NCI-H1105 treated with DMSO at 0.1 percent for 48 hours (cell line): ENCODE measurements at regions not wholly inside any gene's neighbourhood (a gene's known extent, or its start where the extent isn't known, plus 50 kb on each side); places are given as distances from the start of the nearest gene placed in this dataset.

ENCODE experiments used
- DNase-seq: peaks from one replicate; lab custom pipeline; 2025; lab: John Stamatoyannopoulos, UW

DNA sequence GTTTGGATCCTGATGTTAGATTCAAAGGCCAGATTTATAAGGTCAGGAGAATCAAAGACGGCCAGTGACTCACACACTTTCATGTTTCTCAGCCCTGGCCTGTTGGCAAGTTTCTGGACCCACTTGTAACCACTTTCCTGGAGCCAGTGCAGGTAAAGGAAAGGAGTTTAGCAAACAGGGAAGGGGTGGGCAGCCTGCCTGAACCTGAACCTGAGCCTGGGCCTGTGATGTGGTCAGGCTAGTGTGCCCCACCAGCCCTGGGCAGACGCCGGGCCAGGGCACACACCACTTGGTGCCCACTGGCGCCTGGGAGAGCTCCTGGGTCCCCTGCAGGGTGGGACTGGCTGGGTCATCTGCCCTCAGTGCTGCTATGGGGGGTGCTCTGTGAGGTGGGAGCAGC lies 100.5 kb upstream of the SPRED2 start:
- DNase-seq, result no peak

DNA sequence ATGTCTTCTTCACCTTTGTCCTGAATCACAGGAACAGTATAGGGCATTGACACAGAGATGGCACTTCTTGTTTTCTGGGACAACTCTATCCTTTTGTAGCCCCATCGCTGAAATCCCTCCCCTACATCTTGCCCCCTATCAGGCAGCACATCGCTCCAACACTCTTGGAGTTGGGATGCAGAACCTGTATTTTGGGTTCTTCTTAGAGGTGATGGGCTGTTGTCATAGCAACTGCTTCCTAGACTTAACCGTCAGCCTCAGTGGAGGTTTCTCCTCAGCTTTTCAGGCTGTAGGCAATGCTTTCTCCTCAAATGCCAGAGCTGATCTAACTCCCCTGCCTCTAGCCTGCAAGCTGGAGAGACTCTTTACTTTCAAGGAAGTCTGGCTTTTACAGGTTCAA lies 99.9 kb upstream of the SPRED2 start:
- DNase-seq, result no peak

DNA sequence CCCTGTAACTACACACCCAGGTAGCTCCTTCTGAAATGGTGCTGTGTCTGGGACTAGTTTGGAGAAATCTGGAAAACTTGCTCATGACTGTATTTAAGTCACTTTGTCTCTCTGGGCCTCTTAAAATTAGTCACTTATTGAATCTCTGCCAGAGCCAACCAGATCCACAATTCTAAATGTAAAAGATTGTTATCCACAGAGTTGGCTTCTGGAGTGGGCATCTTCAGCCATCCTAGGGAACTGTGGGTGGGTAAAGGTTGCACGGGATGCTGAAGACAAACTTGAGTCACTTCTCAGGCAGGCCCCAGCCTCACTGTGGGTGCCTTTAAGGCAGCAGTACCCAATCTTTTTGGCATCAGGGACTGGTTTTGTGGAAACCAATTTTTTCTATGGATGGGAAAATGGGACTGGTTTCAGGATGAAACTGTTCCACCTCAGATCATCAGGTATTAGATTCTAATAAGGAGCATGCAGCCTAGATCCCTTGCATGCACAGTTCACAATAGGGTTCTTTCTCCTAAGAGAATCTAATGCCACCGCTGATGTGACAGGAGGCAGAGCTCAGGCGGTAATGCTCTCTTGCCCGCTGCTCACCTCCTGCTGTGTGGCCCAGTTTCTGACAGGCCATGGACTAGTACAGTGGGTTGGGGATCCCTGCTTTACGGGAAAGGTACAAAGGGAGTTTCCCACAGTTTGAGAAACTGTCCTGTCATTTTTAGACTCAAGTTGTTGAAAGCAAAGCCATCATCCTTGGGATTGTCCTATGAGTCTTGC lies 98.3 kb upstream of the SPRED2 start:
- DNase-seq, result no peak

DNA sequence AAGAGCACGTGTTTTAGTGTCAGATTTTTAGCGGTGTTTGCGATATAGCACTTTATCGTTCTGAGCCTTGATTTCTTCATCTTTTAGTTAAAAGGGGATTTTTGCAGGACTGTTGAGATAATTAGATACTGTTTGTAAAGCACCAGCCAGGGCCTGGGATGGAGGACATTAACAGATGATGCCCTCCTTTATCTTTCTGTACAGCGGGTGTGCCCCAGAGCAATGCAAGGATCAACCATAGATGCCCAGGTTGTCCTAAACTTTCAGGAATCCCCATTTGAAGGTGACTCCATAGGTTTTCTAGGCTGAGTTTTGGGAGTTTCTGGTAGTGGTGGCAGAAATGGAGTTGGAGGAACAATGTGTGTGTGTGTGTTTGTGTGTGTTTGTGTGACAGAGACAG lies 97.0 kb upstream of the SPRED2 start:
- DNase-seq, result no peak

DNA sequence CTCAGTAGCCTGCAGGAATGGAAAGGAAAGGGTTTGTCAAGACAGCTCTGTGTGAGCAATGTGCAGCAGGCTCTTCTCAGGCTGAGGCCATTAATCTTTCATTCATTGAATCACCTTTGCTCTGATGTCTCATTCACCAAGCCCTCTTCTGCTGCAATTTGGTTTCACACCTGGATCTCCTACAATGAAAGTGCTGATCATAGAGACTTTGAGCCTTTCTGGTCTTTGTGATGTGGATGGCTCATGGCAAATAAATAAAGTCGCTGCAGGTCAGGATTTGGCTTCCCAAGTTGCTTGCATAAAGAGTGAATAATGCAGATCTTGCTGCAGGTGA lies 95.8 kb upstream of the SPRED2 start:
- DNase-seq, result no peak

DNA sequence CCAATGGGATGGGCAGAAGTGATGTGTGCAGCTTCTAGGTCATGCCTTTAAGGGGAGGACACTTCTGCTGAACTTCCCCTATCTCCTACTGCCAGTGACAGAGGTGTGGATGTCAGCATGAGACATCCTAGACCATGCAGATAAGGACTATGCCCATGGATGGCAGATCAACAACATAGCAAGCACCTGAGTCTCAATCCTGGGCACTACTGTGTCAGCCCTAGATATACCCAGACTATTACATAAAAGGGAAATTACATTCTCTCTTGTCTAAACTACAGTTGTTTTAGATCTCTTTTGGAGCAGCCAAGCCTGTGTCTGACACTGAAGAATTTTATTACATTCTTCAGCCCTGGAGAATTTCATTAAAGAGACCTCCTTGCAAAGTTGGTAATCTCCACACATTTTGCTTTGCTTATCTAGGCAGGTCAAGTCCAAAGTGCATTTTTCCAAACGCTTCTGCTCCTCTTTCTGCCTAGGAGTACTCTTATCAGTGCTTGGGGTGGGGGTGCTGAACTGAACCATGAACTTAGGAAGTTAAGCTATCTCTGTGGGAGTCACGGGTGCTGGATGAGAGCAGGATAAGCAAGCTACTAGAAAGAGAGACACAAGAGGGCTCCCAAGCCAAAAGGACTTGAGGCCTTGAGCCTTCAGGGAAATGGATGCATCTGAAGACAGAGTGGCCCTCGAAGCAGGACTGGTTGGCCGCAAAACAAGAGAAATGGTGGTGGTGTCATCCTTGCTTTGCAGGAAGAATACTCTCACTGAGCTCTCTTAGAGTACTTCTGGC lies 95.2 kb upstream of the SPRED2 start:
- no peak for DNase-seq

DNA sequence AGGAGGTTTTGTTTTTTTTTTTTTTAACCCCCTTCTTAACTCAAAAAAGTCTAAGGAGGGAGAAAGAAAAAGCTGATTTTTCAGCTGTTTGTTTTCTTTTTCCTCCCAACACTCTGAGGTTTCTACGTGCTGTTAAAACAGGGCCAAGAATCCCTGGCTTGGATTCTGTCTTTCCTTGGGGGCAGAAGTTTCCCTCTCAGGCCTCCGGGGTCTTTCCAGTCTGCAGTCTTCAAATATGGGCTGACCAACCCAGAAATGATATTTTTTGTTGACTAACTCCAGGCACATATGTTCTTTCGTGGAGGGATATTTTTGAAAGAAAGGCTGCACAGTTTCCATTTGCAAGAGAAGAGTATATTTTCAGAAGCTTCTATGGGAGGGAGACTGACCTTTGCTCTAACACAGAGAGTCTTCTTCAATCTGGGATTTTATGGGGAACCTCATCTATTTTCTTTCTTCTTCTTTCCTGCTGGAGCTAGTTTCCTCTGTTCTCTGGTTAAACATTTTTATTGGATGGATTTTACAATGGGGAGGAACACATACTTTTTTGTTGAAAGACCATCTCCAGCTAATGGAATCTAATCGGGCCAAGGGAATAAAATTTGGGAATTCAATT lies 93.3 kb upstream of the SPRED2 start:
- DNase-seq, result no peak

DNA sequence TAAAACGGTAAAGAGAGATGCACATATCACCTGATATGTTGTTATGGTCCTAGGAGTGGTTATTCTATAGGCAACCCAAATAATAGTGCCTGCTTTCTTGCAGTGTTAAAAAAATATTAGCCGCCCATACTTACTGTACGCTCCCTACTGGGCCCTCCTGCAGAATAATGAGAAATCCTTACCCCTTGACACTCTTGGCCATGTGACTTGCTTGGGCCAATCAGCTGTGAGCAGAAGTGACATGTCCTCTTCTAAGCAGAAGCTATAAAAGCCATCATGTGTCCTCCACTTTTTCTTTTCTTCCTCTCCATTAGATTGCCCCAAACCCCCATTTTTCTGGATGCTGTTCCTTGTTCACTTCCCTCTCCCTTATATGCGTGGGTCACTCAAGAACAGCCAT lies 90.5 kb upstream of the SPRED2 start:
- DNase-seq, result no peak

DNA sequence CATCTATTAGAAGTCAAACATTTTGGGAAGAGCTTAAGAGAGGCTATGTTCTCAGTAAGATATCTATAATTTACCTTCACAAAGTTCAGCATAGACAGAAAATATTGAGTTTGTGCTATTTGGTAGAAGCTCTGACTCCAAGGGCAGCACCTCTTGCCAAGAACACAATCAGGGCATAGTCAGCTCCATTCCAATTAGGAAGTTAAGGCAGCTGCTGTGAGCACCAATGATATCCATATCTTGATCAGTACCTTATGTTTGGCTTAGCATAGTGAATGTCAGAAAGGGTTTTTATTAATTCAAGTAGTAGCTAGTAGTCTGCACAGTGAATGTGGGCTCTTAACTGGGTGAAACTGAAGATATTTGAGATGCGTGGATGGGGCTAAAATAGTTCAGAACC lies 86.4 kb upstream of the SPRED2 start:
- no peak for DNase-seq

DNA sequence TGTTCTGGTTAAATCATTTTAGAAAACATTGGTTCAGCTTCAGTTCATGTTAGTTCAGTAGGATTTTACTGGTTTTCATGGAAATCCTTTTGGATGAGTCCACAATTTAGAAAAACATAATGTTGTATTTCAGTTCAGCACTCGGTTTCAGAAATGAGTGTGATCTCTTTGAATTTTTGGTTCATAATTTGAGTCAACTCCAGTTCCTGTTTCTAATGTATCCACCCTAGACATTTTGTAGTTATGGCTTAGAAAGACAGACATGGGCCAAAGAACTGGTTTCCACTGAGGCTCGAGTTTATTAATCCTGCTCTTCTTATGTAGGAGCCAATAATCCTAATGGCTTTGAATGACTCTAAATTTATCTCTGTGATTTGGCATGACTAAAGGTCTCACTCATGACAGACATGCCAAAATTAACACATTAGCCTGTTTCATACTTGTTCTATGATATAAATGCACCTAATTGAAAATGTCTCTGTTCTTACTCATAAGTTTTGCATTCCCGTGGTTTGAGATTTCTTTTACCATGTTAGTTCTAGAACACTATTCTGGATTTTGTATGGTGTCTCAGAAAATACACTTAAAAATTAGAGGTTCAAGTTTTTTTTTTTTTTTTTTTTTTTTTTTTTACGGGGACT lies 82.3 kb upstream of the SPRED2 start:
- no peak for DNase-seq

DNA sequence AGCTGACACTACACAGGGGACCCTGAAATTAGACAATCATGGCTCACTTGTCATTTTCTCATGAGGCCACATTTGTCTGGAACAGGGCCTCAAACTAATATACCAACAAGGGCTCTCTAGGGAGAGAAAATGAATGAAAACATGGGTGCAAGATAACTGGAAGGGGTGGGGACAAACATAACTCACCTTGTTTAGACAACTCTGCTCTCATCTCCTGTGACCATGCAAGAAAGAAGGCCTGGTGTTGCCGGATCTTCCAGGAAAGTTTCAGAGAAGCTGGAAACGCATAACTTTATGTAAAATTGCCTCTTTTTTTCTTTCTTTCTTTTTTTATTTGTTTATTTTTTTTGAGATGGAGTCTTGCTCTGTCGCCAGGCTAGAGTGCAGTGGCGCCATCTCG lies 80.4 kb upstream of the SPRED2 start:
- no peak for DNase-seq

DNA sequence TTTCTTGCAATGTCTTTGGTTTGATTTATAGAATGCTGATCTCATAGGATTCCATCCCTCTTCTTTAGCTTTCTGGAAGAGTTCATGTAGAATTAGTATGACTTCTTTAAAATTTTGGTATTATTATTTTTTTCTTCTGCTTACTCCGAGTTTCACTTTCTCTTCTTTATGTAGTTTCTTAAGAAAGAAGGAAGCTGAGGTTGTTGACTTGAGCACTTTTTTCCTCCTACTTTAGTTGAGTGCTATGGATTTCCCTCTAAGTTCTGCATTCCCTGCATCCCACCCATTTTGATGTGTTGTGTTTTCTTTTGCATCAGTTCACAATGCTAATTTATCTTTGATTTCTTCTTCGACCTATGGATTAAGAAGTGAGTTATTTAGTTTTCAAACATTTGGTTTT lies 78.9 kb upstream of the SPRED2 start:
- no peak for DNase-seq

DNA sequence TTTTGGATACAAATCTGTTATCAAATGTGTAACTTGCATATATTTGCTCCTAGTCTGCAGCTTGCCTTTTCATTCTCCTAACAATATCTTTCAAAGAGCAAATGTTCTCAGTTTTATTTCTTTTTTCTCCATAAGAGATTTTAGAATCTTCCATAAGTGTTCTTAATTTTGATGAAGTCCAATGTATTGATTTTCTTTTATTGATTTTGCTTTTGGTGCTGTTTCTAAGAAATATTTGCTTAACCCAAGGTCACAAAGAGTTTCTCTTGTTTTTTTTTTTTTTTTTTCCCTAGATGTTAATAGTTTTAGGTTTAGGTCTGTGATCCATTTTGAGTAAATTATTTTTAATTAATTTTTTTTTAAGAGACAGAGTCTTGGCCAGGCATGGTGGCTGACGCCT lies 75.8 kb upstream of the SPRED2 start:
- no peak for DNase-seq

DNA sequence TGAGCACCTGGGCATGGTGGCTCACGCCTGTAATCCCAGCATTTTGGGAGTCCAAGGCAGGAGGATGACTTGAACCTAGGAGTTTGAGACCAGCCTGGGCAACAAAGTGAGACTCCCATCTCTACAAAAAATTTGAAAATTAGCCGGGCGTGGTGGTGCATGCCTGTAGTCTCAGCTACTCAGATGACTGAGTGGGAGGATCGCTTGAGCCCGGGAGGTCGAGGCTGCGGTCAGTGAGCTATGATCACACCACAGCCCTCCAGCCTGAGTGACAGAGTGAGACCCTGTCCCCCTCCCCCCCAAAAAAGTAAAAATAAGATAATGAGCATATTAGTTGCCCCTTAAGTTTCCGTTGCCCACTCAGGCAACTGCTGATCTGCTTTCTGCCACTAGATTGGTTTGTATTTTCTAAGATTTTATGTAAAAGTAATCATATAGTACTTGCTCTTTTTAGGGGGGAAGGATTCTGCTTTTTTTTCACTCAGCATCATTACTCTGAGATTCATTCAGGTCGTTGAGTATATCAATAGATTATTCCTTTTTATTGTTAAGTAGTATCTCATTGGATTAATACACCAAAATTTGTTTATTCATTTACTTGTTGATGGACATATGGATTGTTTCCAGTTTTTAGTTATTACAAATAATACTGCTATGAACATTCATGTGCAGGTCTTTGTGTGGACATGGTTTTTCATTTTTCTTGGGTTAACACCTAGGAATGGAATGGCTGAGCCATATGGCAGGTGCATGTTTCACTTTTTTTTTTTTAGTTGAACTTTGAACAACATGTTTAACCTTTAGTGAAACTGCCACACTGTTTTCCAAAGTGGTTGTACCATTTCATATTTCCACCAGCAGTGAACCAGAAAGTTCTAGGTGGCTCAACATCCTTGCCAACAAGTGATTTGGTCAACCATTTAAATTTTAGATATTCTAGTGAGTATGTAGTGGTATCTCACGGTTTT lies 75.0 kb upstream of the SPRED2 start:
- DNase-seq, result no peak

DNA sequence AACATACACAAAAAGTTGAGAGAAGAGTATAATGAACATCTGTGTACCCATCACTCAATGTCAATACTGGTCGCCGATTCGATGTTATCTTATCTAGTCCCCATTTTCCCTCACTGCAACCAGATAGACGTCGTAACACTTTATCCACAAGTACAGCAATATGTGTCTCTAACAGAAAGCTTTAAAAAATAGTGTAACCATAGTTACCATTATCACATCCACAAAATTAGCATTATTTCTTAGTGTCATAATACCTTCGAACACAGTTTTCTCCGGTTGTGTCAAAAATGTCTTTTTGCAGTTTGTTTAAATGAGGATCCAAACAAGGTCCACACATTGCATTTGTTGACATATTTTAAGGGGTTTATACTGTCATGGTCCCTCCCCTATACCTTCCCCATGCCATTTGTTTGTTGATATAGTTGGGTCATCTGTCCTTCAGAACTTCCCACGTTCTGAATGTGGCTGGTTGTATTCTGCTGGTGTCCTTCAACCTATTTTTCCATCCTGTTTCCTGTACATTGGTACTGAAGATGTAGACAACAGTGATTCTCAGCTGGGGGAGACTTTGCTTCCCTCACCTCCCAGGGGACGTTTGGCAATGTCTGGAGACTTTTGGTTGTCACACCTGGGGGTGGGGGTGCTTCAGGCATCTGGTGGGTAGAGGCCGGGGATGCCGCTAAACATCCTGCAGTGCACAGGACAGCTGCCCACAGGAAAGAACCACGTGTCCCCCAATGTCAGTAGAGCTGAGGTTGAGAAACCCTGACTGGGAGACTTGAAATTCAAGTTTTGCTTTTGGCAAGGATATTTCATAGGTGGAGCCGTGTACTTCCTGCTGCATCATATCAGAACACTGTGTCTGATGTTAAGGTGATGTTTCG lies 72.7 kb upstream of the SPRED2 start:
- no peak for DNase-seq

DNA sequence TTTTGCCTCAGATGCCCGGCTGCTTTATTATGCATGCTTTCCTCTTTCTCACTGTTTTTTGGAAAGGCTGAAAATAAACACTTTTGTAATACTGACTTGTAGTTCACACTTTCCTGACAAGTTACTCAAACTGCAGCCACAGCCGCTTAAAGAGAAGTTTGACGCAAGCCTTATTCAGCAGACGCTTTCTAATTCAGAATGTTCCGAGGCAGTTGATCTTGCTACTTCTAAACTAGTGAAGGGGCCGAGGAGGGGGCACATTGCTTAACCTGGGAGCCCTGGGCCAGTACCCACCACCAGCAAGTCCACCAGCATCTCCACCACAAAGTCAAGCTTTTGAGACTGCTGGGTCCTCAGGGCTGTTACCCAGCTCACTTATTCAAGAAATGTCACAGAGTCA lies 71.8 kb upstream of the SPRED2 start:
- no peak for DNase-seq

DNA sequence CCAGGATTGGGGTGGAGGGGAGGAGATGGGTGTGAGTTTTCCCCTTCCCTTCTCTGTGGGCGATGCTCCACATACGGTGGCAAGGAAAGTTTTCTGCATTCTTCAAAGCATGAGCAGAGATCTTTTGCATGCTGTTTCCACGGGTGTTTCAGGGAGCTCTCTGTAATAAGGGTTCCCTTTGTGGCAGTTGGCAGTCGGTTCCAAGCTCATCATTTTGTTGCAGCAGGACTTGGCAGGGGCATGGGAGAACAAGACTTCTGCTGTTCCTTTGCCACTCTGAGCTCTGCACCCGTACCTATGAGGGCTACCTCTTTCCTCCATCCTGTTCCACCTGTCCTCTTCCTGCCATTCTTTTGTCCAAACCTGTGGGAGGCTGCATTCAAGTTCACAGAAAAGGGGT lies 71.3 kb upstream of the SPRED2 start:
- DNase-seq, result no peak

DNA sequence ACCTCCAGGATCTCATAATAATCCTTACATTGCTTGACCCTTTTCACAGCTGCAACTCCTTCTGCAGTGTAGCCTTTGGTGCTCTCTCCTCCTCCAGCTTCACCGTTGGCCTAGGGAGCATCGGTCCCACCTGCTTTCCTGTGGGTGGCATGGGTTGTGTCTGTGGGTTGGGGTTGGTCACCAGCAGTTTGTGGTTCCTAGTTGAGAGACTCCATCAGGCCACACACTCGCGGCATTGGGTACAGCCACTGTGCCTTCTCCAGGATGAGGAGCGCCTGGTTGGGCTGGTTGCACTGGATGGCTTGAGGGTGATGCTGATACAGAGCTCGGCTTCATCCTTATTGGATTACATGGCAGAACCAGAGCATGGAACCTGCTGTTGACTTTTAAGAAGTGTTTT lies 69.4 kb upstream of the SPRED2 start:
- no peak for DNase-seq

DNA sequence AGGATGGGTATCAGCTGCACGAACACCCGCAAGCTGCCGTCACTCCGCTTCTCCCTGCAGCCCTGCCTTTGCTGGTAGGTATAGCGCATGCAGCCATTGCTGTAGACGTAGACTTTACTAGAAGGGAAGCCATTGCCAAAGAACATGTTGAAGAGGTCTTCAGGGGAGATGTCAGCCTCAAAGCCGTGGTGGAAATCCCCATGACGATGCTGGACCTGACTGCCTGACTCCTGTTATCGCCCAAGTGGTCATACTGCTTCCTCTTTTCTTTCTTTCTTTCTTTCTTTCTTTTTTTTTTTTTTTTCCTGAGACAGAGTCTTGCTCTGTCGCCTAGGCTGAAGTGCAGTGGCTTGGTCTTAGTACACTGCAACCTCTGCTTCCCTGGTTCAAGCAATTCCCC lies 68.7 kb upstream of the SPRED2 start:
- no peak for DNase-seq

DNA sequence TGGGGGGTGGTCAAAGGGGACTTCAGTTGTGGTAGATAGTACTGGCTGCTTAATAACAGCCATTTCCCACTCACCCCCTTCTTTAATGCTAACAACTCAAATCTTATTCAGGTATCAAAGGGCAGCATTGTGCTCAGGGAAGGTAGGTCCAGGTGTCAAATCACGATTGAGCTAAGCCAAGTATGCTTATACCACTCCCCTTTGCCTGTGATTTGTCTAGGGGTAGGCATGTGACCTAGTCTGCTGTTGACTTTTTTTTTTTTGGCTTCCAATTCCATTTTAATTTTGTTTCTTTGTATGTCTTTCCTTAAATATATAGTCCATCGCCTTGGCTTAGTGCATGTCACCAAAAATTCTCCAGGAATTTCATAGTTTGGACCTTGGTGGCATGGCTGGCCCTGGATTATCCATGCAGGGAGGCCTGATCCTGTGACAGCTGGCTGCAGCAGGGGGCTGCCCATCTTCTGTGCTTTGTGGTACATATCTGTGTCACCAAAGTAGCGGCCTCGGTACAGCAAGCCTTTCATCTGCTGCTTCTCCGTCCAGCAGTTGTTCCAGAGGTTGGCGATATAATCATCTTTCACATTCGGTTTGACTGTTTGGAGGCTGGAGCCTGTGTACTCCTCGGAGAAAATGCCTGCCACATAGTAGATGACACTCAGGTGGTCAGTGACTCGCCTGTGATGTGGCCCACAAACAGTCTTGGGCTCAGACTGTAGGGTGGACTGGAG lies 68.1 kb upstream of the SPRED2 start:
- no peak for DNase-seq
